Hippocampal formation (tissue), 2 donors: ENCODE measurements at regions not wholly inside any gene's neighbourhood (a gene's known extent, or its start where the extent isn't known, plus 50 kb on each side); places are given as distances from the start of the nearest gene placed in this dataset.
"Not testable (repeated sequence)": the region's sequence is repeated elsewhere in the genome, so short reads cannot be mapped to it uniquely, and the experiment has no call there.

Experiments used
- DNase-seq, 2 donors: peaks; one replicate each; lab custom pipeline; 2025; lab: John Stamatoyannopoulos, UW

- not testable (repeated sequence) for DNase-seq
Observed at GRCh38 chr9:87041553-87042235, 94.4 kb upstream of the GAS1 start.

- not testable (repeated sequence) for DNase-seq
Observed at GRCh38 chr9:87049929-87050608, 102.8 kb upstream of the GAS1 start.

- DNase-seq = no peak
Observed at GRCh38 chr9:87054999-87055686, 107.8 kb upstream of the GAS1 start.

- no peak for DNase-seq
Observed at GRCh38 chr9:87059772-87060171, 112.5 kb upstream of the GAS1 start.

GRCh38 chr9:87062746-87063145 lies 115.4 kb upstream of the GAS1 start:
- no peak for DNase-seq

- DNase-seq = no peak
Observed at GRCh38 chr9:87063246-87063645, 115.9 kb upstream of the GAS1 start.

- DNase-seq = no peak
Observed at GRCh38 chr9:87063871-87064270, 116.6 kb upstream of the GAS1 start.

- DNase-seq = no peak
Observed at GRCh38 chr9:87064311-87064710, 117.0 kb upstream of the GAS1 start.

- DNase-seq = no peak
Observed at GRCh38 chr9:87065981-87066380, 118.7 kb upstream of the GAS1 start.

GRCh38 chr9:87067426-87067825 lies 120.1 kb upstream of the GAS1 start:
- DNase-seq = no peak

GRCh38 chr9:87068177-87068840 lies 121.0 kb upstream of the GAS1 start:
- no peak for DNase-seq

GRCh38 chr9:87069690-87070089 lies 122.4 kb upstream of the GAS1 start:
- DNase-seq = no peak

- DNase-seq = no peak
Observed at GRCh38 chr9:87070336-87070735, 123.0 kb upstream of the GAS1 start.

- no peak for DNase-seq
Observed at GRCh38 chr9:87071473-87071872, 124.2 kb upstream of the GAS1 start.

- no peak for DNase-seq
Observed at GRCh38 chr9:87073692-87074091, 126.4 kb upstream of the GAS1 start.

- DNase-seq = no peak
Observed at GRCh38 chr9:87075537-87075936, 128.2 kb upstream of the GAS1 start.

- no peak for DNase-seq
Observed at GRCh38 chr9:87076825-87077224, 129.5 kb upstream of the GAS1 start.

- DNase-seq = no peak
Observed at GRCh38 chr9:87077986-87078385, 130.7 kb upstream of the GAS1 start.

- no peak for DNase-seq
Observed at GRCh38 chr9:87080512-87081264, 133.4 kb upstream of the GAS1 start.

- no peak for DNase-seq
Observed at GRCh38 chr9:87081503-87081902, 134.2 kb upstream of the GAS1 start.

- DNase-seq = no peak
Observed at GRCh38 chr9:87083986-87084385, 136.7 kb upstream of the GAS1 start.

GRCh38 chr9:87084407-87084806 lies 137.1 kb upstream of the GAS1 start:
- DNase-seq = no peak
